ENCODE measurements at regions not wholly inside any gene's neighbourhood (a gene's known extent, or its start where the extent isn't known, plus 50 kb on each side); places are given as distances from the start of the nearest gene placed in this dataset.

DNA sequence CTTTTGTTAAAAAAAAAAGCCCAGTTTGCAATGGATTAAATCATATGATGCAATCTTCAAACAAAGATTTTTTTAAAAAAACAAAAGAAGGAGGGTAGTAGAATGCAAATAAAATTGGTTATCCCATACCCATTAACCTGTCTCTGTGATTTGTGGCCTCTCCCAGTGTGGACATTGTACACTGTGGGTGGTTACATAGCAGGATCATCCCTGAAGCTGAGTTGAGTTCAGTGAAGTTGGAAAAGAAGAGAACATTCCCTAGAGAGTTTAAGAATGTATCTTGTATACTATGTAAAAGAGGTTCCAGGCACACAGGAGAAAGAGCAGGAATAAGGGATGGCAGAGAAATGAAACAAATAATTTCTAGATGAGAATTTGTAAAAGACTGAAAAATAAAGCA is 142.4 kb upstream of the SLC16A7 start:
- TF ChIP-seq, protein P1, sequence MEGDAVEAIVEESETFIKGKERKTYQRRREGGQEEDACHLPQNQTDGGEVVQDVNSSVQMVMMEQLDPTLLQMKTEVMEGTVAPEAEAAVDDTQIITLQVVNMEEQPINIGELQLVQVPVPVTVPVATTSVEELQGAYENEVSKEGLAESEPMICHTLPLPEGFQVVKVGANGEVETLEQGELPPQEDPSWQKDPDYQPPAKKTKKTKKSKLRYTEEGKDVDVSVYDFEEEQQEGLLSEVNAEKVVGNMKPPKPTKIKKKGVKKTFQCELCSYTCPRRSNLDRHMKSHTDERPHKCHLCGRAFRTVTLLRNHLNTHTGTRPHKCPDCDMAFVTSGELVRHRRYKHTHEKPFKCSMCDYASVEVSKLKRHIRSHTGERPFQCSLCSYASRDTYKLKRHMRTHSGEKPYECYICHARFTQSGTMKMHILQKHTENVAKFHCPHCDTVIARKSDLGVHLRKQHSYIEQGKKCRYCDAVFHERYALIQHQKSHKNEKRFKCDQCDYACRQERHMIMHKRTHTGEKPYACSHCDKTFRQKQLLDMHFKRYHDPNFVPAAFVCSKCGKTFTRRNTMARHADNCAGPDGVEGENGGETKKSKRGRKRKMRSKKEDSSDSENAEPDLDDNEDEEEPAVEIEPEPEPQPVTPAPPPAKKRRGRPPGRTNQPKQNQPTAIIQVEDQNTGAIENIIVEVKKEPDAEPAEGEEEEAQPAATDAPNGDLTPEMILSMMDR (IDR thresholded peaks at IDR 0.05), result no peak
- TF ChIP-seq POLR2A (IDR thresholded peaks at IDR 0.05; ENCODE audit: low read length), result no peak
- no peak for TF ChIP-seq RAD21 (conservative IDR thresholded peaks at IDR 0.05 in 1 of 2, IDR thresholded peaks at IDR 0.05 in 1 of 2)
- TF ChIP-seq, protein P2, sequence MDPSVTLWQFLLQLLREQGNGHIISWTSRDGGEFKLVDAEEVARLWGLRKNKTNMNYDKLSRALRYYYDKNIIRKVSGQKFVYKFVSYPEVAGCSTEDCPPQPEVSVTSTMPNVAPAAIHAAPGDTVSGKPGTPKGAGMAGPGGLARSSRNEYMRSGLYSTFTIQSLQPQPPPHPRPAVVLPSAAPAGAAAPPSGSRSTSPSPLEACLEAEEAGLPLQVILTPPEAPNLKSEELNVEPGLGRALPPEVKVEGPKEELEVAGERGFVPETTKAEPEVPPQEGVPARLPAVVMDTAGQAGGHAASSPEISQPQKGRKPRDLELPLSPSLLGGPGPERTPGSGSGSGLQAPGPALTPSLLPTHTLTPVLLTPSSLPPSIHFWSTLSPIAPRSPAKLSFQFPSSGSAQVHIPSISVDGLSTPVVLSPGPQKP (IDR thresholded peaks at IDR 0.05; ENCODE audit: low read depth, low read length), result no peak
- TF ChIP-seq, protein P3, sequence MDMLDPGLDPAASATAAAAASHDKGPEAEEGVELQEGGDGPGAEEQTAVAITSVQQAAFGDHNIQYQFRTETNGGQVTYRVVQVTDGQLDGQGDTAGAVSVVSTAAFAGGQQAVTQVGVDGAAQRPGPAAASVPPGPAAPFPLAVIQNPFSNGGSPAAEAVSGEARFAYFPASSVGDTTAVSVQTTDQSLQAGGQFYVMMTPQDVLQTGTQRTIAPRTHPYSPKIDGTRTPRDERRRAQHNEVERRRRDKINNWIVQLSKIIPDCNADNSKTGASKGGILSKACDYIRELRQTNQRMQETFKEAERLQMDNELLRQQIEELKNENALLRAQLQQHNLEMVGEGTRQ (IDR thresholded peaks at IDR 0.05), result no peak

Measured in A549 (cell line).